Activated CD4-positive, CD25-positive, alpha-beta regulatory T cell treated with anti-CD3 and anti-CD28 coated beads, Interleukin-2, amount 50 U/mL, for 72 hours (primary cell): ENCODE measurements at regions not wholly inside any gene's neighbourhood (a gene's known extent, or its start where the extent isn't known, plus 50 kb on each side); places are given as distances from the start of the nearest gene placed in this dataset.

ENCODE experiments used
- DNase-seq: peaks from one replicate; pipeline ENCODE4 v3.0.0; 2021

DNA sequence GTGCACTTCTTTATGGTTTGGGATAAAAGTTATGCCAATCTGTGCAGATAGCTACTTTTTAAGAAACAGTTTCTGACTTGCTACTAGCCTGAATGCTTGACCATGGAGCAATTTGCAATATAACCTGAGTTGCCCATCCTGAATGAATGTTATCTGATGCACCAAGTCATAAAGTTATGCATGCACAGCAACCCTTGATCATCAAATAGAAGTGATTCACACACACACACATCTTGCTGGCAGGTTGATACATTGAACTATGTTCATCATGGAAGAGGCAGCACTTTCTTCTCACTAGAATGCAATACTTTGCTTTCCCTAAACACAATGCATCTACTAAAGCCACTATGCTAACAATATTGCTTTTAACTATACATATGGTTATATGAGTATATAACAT is 311.5 kb downstream of the RFC3 start:
- no peak for DNase-seq

DNA sequence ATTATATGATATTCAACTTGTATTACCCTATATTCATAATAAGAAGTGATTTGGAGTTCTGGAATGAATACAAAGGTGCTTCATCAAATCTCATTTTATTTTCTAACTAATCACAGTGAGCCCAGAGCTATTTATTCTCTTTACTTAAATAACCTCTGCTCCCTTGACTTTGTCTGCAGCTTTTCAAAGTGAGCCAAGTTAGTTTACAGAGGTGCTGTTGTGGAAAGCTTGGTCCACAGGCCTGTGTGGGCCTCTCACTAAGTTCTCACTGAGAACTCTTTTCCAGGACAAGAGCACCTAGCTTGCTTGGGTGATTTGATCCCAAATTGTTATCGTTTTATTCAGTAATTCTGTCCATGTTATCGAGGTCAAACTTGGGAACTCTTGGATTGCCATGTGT is 319.3 kb downstream of the RFC3 start:
- DNase-seq = no peak

DNA sequence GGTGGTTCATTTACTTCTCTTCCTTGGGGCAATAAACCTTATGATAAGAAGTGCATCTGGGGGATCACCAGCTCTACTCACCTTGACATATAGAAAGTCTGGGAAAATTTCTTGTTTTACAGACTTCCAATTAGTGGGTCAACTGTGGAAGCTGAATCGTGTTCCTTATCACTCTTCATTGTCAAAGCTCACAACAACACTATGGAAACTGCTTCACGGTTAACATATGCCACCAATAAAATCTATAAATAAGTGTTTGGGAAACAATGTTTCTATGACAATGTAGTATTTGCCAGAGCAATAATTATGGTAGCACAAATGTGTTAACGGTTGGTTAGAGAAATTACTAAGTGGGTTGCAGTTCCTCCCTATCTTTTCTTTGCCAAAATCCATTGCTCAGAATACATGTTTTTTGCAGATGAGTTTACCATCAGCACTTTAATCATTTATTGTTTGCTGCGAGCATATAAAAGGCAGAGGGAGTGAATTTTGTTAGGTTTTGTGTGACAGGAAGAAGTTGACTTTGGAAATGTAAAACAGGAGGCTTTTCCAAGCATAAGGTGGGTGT is 321.8 kb downstream of the RFC3 start:
- no peak for DNase-seq

DNA sequence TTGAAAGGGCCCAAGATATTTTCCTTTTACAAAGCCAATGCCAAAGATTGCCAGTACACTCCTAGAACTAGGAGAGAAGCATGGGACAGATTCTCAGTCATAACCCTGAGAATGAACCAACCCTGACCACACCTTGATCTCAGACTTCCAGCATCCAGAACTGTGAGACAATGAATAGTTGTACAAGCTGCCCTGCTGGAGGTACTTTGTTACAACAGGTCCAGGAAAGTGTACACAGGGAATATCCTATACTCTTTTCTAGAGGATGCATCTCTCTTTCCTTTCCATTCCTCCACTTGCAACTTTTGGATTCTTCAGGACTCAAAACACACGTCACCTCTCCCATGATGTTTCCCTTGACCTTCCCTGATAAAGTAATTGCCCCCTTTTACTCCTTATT is 325.7 kb downstream of the RFC3 start:
- no peak for DNase-seq

DNA sequence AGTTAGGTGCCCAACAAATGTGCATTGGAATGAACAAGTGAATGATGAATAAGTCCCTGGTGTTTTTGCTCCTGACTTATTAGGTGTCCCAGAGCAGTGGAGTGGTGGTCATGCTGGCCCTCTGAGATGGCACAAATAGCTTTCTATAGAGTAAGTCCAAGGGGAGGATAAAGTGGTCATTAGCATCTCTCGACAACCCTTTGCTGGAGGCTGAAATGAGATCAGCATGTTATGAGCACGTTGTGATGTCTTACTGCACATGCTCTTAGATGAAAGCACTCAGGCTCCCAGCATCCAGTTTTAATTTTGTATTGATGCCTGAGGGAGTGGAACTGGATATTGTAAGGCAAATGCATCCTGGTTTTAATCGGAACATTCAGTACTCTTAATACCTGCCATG is 326.2 kb downstream of the RFC3 start:
- DNase-seq = no peak

DNA sequence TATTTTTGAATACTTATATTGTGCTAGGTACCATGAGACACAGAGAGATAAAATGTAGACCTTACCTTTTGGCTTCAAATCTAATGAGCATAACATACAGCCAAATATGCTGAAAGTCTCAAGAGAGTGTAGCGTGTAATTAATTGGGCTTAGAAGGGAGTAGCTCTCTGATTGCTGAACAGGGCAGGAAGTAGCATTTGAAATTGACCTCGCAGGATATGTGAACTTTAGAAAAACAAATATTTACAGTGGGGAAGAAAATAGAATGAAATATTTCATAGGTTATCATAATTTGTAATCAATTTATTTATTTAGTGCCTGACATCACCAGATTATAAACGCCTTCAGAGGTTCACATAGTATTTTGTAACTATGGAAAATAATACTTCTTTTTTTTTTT is 327.1 kb downstream of the RFC3 start:
- no peak for DNase-seq

DNA sequence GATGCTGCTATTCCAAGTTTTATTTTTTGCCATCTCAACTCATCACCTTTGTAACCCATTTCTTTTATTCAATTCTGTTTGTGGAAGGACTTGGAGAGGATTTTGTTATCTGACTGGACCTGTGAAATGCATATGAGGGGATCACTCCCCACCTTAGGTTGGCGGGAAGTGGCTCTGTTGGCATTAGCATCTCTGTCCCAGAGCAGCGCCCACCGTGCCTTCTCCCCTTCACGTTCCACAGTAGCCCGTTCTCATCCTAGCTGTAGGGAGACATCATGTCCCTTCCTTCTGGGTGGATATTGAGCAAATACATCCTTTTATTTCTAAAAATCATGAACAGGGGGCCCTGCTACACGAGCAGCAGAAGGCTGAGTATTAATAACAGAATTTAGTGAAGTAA is 330.4 kb downstream of the RFC3 start:
- no peak for DNase-seq

DNA sequence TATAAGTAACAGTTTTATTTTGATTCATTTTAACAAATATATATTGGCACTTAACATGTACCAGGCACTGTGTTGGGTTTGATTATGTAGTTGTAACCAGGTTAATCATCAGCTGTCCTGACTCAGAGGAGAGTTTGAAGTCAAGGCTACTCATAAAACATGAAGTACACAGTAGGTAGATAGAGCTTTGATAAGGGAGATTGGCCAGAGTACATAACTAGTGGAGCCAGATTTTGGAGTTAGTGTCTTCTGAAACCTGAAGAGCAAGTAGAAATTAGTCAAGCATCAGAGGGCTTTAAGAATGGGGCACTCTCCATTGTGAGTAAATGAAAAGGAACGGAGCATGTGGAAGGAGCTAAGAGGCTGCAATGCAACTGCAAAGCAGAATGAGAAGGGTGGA is 333.9 kb downstream of the RFC3 start:
- no peak for DNase-seq

DNA sequence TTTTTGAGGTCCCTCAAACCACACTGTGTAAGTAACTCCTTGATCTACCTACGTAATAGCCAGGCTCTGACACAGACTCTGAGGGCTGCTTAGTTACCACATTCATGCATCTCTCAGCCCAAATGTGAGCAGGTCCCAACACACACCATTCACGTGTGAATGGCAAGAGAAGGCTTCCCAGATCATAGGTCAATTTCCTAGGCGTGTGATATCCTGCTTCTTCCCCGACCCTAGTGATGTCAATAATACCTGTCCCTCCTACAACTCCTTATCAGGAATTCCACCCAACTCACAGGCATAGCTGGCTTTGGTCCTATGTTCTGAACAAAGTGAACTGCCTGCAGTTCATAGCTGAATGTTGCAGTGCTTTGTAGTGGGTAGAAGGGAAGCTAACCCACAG is 334.5 kb downstream of the RFC3 start:
- no peak for DNase-seq

DNA sequence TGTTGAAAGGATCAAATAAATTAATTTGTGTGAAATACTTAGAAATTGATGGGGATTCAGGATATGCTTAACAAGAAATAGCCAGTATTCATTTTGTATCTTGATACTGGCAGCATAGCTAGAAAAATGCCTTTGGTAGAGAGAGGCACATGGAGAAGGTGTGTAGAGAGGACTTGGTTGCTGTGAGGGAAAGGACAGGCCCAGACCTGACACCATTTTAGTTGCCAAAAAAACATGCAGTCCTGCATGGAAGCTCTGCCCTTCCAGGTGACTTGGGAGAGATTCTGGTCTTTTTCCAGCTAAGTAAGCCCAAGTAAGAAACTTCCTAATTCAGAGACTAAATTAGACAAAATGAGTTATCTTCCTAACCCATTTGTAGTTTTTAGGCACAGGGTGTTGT is 335.0 kb downstream of the RFC3 start:
- no peak for DNase-seq

DNA sequence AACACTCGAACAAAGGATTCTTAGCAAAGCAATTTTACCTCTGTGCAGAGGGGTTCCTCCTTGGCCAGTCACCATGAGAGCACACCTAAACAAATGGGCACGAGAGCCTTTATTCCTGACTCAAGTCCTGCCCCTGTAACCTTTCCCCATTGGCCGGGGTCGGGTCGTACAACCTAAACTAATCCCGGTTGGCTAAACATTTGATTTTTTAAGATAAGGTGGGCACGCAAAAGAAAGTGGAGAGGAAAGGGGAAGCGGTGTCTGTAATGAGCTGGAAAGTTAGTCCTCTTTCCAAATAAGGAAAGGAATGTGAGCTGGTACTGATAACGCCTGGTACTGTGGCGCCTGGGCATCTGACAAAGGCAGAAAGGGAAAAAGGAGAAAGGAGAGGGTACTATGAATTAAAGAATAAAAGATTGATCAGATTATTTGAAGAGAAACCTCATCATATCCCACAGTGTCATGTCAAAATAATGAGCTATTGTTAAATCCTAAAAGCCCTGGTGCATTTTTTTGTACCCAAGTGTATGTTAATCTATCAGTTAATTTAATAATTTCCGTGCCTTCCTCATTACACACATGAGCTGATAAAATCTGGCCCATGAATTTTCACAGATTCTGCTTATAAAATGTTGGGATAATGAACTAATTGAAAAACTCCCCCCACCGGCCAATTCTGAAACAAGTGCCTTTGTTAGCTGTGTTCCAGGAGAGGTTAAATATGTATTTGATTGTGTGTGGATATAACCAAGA is 335.7 kb downstream of the RFC3 start:
- no peak for DNase-seq

DNA sequence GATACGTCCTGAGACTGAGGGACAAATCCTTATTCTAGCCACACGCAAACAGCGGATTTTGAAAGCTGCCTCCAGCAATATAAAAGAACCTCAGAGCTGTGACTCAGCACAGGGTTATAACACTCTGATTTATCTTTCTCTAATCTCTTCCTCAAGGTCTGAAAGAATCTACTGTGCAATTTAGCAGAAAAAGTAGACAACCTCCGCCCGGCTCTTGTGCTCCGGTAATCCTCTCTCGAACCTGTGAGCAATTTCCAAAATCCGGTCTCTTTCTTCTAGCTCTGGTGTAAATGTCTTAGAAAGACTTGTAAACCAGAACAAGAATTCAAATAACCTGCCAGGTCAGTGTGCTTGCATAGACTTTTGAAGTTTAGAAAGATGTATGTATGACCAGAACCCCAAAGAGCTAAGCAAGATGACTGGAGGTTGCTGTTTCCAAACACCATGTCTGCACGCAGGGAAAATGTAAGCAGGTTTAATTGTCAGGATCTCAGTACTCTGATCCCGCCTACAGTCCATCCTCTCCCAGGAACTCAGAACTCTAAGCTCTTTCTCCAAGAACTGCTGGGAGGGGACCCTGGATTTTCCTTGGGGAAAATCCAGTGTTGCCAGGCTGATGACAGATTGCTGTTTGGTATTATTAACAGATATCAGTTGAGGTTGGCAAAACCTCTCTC is 338.1 kb downstream of the RFC3 start:
- DNase-seq = no peak

DNA sequence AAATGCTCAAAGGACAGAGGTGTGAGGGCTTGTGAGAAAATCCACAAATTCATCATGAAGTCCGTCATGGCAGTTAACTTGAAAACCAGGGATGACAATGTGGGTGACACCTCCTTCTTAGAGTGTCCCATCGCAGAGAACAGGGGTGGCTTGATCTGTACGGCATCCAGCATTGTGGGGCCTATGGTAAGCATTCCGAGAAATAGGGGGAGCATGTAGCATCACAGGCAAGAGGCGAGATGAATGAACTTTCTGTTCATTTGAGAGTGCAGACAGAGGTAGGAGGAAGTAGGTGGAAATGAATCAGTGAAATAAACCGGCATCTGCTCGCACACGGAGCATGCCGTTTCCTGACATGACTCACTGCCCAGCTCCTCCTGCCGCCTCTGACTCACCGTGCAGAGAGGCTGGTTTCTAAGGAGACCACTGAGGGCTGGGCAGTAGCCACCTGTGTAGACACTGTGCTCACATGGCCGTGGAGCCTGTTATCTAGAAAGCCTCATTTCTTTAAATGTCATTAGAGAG is 339.0 kb downstream of the RFC3 start:
- DNase-seq = peak; percentile 32

DNA sequence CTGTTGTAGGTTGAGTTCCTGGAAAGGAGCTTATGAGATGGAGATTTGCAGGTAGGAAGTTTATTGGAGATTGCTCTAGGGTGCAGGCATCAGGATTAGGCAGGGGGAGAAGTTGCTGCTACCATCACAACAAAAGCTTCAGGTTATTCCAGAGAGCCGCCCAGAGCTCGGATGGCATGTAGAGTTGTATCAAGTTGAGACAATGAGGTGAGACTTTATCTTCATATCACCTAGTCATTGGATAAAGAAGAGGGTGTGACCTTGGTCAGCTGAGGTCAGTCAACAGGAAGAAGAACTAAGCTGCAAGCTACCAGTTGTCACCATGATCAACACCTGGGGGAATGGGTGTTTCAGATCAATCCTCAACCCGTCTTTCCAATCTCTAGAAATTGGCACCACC is 342.0 kb downstream of the RFC3 start:
- no peak for DNase-seq

DNA sequence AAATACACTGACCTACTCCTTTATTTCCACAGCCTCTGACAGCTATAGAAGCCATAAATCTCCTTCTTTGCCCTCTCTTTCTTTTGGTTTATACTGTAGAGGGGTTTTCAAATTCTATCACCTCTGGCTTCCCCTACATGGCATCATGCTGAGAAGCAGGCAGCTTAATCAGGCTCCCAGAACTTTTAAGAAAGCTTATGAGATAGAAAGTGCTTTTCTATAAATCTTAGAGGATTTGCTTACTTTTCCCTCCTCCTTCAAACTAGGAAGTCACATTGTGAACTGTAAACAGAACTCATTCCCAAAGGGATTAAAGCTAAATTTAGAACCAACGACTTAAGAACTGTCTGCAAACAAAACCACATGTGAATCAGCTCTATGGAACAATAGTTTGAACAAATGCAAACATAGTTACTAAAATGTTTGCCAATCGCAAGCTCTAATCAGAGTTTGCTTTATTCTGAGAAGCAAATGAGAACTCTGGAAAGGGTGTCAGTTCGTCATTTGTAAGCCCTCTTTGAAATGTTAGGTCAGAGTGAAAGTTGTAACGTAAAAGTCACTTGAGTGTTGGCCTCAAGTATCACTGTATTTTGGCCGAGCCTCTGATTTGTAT is 344.1 kb downstream of the RFC3 start:
- no peak for DNase-seq

DNA sequence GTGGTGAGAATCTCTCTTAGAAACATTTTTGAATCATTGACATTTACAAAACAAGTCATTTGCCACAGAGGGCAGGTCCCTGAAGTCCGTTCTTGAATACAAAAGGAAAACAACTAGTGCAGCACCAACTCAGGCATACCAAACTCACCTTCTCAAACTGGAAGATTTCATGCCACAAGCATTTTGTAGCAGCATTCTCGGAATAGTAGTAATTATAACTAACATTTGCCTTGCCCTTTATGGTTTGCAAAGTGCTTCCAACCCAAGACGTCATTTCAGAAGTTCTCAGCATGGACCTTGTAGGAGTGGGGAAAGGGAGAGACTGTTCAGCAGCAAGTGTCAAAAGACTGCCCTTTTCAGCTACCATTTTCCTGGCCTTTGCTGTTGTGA is 344.6 kb downstream of the RFC3 start:
- DNase-seq = no peak

DNA sequence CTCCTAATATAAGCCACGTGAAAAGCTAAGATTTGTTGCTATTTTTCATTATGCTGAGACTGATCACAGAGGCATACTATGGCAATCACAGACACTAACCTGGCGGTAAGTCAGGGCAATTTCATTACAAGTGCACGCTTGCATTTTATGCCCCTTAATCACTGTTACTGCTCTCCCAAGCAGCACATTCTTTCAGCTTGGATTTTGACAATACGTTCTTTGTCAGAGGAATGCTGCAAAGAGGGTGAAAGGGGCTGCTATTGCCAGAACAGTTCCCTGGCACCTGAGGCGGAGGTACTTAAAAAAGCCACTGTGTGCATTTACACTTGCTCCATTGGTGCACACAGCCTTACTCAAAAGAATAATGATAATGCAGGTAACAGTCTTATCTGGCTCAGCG is 346.6 kb downstream of the RFC3 start:
- DNase-seq = no peak

DNA sequence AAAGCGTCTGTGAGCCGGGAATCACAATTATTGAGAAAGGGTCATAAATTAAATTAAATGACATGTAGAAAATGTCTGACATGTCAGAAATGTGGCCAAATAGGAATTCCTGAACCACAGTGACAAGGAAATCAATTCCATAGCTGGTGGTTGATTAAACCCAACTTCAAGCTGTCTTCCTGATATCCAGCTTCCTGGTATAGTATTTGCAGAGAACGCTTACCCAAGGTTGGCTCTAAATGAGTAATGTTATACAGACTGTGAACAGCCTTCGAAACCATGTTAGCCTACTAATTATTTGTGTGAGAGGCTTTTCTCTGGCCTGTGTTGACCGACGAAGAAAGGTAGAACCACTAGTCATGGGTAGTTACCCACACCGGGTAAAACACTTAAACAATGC is 347.2 kb downstream of the RFC3 start:
- no peak for DNase-seq

DNA sequence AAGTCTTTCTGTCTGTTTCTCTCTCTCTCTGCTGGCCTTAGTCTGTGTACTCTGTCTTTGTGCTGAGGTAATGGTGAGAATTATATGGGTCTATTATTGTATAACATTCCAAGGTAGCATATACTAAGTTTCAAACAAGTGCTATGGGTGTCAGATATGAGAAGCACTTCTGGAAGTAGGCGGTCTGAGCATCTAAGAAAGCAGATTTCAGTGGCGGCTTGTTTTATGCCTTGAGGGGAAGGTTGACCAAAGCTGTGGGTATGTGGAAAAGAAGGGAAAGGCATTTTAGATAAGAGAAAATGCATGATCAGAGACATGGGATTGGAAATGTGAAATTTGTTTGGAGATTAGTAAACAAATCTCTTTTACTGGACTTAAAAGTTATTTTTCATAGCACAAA is 348.5 kb downstream of the RFC3 start:
- DNase-seq = no peak

DNA sequence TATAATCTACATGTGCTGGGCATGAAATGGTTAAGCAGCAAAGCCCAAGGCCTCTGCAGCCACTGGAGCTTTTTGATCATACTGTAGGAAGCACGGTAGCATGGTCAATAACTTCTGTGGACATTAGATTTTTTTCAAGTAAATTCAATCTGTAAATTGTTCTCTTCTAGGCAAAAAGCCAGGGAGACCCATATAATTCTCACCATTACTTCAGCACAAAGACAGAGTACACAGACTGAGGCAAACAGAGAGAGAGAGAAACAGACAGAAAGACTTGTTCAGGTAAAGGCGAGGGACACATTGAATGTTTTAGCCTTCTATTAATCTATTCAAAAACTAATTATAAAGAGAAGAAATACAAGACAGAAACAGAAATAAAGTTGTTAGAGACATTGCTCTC is 349.4 kb downstream of the RFC3 start:
- no peak for DNase-seq

DNA sequence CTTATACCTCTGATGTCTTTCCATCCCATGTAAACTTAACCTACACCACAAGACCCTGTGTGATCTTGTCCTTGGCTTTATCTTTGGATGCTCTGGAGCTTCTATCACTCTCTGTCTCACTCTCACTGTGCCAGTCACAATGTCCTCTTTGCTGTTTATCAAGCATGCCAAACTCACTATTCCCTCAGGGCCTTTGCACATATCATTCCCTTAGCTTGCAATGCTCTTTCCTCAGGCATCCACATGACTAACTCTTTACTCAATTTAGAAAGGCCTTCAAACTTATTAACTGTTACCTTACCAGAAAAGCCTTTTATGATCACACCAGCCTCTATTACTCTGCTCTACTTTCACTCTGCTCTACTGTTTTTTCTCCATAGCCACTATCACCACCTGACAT is 354.1 kb downstream of the RFC3 start:
- no peak for DNase-seq

DNA sequence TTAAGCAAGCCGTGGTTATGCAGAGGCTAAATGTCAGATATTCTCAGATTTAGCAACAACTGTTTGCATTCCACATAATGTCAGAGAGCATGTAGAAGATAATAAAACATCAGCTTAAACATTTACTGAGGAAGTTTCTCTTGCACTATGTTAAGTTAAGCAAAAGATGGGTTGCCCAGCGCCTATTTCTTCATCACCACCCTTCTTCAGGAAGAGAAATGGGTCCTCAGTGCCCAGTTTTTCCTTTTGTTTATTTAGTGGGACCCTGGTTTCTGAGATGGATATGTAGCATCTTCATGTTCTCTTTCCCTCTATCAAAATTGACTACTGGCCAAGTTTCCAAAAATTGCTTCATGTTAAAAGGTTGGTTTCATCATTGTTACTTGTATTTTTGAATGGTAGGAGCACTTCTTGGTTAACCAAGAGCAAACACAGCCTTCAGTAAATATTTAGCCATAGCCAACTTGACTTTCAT is 356.8 kb downstream of the RFC3 start:
- DNase-seq = no peak

DNA sequence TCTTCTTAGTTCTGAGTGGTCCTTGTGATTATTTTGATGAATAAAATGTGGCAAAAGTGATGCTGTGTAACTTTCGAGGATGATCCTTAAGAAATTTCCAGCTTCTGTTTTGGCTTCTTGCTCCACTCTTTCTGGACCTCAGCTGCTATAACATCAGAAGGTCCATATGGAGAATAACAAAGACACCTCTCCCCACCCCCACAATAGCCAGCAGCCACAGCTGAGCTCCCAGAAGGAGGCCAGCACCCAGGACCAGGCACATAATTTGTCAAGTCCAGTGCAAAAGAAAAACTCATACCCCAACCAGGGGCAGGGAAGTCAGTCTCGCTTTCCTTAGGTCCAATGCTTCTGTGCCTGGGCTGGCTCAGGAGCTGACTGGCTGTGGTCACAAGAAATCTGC is 357.6 kb downstream of the RFC3 start:
- DNase-seq = no peak

DNA sequence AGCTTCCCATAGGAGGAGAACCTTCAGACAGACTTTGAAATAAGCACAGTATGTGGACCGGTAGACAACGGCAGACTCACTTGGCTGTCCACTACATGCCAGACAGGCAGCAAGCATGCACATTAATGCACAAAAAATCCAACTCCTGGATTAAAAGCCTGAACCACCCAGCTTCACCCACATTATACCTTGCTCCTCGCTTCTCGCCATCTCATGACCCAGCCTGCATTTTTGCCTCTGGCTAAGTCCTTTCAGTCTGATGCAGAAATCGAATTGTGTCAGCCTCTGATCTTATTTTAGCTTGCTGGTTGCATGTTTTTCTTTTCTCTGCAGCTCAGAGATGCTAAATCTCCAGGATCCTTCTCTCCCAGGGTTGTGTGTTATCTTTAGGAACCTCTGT is 358.7 kb downstream of the RFC3 start:
- no peak for DNase-seq
